ENCODE measurements at regions not wholly inside any gene's neighbourhood (a gene's known extent, or its start where the extent isn't known, plus 50 kb on each side); places are given as distances from the start of the nearest gene placed in this dataset.

DNA sequence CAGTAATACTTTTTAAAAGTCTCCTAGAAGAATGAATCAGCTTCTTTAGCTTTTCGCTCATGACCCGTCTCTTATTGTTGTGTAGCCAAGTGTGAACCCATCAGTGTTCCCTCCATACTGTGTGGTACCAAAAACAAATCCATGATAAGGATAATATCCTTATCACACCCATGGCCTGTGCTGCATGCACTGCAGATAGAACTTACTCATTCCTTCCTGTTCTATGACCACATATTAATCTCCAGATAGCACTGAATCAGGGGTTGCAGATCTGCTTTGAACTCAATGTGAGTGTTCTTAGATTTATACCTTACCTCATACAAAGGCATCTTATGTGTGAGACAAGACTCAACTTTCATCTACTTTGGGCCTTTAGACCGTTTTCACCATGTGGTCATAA, 373.4 kb downstream of the JRKL start:
- TF ChIP-seq, protein P1, sequence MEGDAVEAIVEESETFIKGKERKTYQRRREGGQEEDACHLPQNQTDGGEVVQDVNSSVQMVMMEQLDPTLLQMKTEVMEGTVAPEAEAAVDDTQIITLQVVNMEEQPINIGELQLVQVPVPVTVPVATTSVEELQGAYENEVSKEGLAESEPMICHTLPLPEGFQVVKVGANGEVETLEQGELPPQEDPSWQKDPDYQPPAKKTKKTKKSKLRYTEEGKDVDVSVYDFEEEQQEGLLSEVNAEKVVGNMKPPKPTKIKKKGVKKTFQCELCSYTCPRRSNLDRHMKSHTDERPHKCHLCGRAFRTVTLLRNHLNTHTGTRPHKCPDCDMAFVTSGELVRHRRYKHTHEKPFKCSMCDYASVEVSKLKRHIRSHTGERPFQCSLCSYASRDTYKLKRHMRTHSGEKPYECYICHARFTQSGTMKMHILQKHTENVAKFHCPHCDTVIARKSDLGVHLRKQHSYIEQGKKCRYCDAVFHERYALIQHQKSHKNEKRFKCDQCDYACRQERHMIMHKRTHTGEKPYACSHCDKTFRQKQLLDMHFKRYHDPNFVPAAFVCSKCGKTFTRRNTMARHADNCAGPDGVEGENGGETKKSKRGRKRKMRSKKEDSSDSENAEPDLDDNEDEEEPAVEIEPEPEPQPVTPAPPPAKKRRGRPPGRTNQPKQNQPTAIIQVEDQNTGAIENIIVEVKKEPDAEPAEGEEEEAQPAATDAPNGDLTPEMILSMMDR (conservative IDR thresholded peaks at IDR 0.05; ENCODE audit: low read depth in 2 of 2): no peak
- TF ChIP-seq EZH2 (IDR thresholded peaks at IDR 0.05; ENCODE audit: low read depth, unreplicated experiment) (no peak), EZH2phosphoT487 (IDR thresholded peaks at IDR 0.05; ENCODE audit: unreplicated experiment) (no peak), POLR2AphosphoS5 (IDR thresholded peaks at IDR 0.05; ENCODE audit: low read depth) (no peak), CREB1 (CRISPR knock-in tag; IDR thresholded peaks at IDR 0.05; ENCODE audit: low read depth) (no peak), NANOG (IDR thresholded peaks at IDR 0.05; ENCODE audit: borderline replicate concordance) (no peak), JUNB (IDR thresholded peaks at IDR 0.05; ENCODE audit: unreplicated experiment) (no peak), STAT1 (IDR thresholded peaks at IDR 0.05; ENCODE audit: unreplicated experiment) (no peak), ZNF114 (CRISPR knock-in tag; IDR thresholded peaks at IDR 0.05) (no peak)
- TF ChIP-seq, protein P2, sequence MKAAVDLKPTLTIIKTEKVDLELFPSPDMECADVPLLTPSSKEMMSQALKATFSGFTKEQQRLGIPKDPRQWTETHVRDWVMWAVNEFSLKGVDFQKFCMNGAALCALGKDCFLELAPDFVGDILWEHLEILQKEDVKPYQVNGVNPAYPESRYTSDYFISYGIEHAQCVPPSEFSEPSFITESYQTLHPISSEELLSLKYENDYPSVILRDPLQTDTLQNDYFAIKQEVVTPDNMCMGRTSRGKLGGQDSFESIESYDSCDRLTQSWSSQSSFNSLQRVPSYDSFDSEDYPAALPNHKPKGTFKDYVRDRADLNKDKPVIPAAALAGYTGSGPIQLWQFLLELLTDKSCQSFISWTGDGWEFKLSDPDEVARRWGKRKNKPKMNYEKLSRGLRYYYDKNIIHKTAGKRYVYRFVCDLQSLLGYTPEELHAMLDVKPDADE (IDR thresholded peaks at IDR 0.05): no peak
- TF ChIP-seq, protein P3, sequence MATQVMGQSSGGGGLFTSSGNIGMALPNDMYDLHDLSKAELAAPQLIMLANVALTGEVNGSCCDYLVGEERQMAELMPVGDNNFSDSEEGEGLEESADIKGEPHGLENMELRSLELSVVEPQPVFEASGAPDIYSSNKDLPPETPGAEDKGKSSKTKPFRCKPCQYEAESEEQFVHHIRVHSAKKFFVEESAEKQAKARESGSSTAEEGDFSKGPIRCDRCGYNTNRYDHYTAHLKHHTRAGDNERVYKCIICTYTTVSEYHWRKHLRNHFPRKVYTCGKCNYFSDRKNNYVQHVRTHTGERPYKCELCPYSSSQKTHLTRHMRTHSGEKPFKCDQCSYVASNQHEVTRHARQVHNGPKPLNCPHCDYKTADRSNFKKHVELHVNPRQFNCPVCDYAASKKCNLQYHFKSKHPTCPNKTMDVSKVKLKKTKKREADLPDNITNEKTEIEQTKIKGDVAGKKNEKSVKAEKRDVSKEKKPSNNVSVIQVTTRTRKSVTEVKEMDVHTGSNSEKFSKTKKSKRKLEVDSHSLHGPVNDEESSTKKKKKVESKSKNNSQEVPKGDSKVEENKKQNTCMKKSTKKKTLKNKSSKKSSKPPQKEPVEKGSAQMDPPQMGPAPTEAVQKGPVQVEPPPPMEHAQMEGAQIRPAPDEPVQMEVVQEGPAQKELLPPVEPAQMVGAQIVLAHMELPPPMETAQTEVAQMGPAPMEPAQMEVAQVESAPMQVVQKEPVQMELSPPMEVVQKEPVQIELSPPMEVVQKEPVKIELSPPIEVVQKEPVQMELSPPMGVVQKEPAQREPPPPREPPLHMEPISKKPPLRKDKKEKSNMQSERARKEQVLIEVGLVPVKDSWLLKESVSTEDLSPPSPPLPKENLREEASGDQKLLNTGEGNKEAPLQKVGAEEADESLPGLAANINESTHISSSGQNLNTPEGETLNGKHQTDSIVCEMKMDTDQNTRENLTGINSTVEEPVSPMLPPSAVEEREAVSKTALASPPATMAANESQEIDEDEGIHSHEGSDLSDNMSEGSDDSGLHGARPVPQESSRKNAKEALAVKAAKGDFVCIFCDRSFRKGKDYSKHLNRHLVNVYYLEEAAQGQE (IDR thresholded peaks at IDR 0.05; ENCODE audit: unreplicated experiment): no peak
- TF ChIP-seq, protein P4, sequence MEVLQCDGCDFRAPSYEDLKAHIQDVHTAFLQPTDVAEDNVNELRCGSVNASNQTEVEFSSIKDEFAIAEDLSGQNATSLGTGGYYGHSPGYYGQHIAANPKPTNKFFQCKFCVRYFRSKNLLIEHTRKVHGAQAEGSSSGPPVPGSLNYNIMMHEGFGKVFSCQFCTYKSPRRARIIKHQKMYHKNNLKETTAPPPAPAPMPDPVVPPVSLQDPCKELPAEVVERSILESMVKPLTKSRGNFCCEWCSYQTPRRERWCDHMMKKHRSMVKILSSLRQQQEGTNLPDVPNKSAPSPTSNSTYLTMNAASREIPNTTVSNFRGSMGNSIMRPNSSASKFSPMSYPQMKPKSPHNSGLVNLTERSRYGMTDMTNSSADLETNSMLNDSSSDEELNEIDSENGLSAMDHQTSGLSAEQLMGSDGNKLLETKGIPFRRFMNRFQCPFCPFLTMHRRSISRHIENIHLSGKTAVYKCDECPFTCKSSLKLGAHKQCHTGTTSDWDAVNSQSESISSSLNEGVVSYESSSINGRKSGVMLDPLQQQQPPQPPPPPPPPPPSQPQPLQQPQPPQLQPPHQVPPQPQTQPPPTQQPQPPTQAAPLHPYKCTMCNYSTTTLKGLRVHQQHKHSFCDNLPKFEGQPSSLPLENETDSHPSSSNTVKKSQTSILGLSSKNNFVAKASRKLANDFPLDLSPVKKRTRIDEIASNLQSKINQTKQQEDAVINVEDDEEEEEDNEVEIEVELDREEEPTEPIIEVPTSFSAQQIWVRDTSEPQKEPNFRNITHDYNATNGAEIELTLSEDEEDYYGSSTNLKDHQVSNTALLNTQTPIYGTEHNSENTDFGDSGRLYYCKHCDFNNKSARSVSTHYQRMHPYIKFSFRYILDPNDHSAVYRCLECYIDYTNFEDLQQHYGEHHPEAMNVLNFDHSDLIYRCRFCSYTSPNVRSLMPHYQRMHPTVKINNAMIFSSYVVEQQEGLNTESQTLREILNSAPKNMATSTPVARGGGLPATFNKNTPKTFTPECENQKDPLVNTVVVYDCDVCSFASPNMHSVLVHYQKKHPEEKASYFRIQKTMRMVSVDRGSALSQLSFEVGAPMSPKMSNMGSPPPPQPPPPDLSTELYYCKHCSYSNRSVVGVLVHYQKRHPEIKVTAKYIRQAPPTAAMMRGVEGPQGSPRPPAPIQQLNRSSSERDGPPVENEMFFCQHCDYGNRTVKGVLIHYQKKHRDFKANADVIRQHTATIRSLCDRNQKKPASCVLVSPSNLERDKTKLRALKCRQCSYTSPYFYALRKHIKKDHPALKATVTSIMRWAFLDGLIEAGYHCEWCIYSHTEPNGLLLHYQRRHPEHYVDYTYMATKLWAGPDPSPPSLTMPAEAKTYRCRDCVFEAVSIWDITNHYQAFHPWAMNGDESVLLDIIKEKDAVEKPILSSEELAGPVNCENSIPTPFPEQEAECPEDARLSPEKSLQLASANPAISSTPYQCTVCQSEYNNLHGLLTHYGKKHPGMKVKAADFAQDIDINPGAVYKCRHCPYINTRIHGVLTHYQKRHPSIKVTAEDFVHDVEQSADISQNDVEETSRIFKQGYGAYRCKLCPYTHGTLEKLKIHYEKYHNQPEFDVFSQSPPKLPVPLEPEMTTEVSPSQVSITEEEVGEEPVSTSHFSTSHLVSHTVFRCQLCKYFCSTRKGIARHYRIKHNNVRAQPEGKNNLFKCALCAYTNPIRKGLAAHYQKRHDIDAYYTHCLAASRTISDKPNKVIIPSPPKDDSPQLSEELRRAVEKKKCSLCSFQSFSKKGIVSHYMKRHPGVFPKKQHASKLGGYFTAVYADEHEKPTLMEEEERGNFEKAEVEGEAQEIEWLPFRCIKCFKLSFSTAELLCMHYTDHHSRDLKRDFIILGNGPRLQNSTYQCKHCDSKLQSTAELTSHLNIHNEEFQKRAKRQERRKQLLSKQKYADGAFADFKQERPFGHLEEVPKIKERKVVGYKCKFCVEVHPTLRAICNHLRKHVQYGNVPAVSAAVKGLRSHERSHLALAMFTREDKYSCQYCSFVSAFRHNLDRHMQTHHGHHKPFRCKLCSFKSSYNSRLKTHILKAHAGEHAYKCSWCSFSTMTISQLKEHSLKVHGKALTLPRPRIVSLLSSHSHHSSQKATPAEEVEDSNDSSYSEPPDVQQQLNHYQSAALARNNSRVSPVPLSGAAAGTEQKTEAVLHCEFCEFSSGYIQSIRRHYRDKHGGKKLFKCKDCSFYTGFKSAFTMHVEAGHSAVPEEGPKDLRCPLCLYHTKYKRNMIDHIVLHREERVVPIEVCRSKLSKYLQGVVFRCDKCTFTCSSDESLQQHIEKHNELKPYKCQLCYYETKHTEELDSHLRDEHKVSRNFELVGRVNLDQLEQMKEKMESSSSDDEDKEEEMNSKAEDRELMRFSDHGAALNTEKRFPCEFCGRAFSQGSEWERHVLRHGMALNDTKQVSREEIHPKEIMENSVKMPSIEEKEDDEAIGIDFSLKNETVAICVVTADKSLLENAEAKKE (CRISPR knock-in tag; IDR thresholded peaks at IDR 0.05): no peak

All from GM23338 (cell line).